H1 (cell line): ENCODE measurements at regions not wholly inside any gene's neighbourhood (a gene's known extent, or its start where the extent isn't known, plus 50 kb on each side); places are given as distances from the start of the nearest gene placed in this dataset.

Source experiments
- CEBPB ChIP-seq: IDR thresholded peaks from 2 replicates; pipeline ENCODE4 v1.6.1; 2012; ENCODE audit warnings: low read depth, low read length
- RFX5 ChIP-seq: IDR thresholded peaks from 2 replicates; pipeline ENCODE4 v1.6.1; 2011; ENCODE audit warnings: low read depth, low read length, improper control_type of control experiment, borderline replicate concordance
- TF ChIP-seq, protein P1 (sequence below): fragments of 300-600 bp; sonication (generic); IDR thresholded peaks from 2 replicates; pipeline ENCODE4 v1.7.1; 2012; ENCODE audit warnings: low read length, moderate library complexity, mild to moderate bottlenecking, inconsistent platforms; ENCODE audit not compliant: insufficient replicate concordance

DNA sequence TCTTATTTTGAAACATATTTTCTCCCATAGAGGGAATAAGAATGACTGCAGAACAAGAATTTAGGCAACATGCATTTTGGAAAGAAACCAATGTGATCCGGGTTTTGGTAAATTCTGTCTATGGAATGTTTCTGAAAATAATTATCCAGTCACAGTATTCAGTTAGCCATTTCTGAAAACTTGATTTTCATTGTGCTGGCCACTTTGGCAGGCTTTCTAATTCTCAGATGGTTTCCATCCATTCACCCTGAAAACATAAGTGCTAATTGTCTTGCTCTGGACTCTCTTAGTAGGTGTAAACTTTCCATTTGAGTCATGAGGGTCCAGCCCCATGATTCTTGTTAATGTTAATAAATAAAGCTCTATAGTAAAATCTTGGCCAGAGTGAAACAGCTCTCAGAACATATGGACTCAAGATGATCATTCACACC lies 176.5 kb downstream of the RBM43 start (continued):
- TF ChIP-seq, protein P1, sequence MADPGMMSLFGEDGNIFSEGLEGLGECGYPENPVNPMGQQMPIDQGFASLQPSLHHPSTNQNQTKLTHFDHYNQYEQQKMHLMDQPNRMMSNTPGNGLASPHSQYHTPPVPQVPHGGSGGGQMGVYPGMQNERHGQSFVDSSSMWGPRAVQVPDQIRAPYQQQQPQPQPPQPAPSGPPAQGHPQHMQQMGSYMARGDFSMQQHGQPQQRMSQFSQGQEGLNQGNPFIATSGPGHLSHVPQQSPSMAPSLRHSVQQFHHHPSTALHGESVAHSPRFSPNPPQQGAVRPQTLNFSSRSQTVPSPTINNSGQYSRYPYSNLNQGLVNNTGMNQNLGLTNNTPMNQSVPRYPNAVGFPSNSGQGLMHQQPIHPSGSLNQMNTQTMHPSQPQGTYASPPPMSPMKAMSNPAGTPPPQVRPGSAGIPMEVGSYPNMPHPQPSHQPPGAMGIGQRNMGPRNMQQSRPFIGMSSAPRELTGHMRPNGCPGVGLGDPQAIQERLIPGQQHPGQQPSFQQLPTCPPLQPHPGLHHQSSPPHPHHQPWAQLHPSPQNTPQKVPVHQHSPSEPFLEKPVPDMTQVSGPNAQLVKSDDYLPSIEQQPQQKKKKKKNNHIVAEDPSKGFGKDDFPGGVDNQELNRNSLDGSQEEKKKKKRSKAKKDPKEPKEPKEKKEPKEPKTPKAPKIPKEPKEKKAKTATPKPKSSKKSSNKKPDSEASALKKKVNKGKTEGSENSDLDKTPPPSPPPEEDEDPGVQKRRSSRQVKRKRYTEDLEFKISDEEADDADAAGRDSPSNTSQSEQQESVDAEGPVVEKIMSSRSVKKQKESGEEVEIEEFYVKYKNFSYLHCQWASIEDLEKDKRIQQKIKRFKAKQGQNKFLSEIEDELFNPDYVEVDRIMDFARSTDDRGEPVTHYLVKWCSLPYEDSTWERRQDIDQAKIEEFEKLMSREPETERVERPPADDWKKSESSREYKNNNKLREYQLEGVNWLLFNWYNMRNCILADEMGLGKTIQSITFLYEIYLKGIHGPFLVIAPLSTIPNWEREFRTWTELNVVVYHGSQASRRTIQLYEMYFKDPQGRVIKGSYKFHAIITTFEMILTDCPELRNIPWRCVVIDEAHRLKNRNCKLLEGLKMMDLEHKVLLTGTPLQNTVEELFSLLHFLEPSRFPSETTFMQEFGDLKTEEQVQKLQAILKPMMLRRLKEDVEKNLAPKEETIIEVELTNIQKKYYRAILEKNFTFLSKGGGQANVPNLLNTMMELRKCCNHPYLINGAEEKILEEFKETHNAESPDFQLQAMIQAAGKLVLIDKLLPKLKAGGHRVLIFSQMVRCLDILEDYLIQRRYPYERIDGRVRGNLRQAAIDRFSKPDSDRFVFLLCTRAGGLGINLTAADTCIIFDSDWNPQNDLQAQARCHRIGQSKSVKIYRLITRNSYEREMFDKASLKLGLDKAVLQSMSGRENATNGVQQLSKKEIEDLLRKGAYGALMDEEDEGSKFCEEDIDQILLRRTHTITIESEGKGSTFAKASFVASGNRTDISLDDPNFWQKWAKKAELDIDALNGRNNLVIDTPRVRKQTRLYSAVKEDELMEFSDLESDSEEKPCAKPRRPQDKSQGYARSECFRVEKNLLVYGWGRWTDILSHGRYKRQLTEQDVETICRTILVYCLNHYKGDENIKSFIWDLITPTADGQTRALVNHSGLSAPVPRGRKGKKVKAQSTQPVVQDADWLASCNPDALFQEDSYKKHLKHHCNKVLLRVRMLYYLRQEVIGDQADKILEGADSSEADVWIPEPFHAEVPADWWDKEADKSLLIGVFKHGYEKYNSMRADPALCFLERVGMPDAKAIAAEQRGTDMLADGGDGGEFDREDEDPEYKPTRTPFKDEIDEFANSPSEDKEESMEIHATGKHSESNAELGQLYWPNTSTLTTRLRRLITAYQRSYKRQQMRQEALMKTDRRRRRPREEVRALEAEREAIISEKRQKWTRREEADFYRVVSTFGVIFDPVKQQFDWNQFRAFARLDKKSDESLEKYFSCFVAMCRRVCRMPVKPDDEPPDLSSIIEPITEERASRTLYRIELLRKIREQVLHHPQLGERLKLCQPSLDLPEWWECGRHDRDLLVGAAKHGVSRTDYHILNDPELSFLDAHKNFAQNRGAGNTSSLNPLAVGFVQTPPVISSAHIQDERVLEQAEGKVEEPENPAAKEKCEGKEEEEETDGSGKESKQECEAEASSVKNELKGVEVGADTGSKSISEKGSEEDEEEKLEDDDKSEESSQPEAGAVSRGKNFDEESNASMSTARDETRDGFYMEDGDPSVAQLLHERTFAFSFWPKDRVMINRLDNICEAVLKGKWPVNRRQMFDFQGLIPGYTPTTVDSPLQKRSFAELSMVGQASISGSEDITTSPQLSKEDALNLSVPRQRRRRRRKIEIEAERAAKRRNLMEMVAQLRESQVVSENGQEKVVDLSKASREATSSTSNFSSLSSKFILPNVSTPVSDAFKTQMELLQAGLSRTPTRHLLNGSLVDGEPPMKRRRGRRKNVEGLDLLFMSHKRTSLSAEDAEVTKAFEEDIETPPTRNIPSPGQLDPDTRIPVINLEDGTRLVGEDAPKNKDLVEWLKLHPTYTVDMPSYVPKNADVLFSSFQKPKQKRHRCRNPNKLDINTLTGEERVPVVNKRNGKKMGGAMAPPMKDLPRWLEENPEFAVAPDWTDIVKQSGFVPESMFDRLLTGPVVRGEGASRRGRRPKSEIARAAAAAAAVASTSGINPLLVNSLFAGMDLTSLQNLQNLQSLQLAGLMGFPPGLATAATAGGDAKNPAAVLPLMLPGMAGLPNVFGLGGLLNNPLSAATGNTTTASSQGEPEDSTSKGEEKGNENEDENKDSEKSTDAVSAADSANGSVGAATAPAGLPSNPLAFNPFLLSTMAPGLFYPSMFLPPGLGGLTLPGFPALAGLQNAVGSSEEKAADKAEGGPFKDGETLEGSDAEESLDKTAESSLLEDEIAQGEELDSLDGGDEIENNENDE: no peak
- no peak for TF ChIP-seq RFX5
- no peak for TF ChIP-seq CEBPB
